Astrocyte (in vitro differentiated cells and primary cell): ENCODE measurements at regions not wholly inside any gene's neighbourhood (a gene's known extent, or its start where the extent isn't known, plus 50 kb on each side); places are given as distances from the start of the nearest gene placed in this dataset.

Experiments used
- CTCF ChIP-seq: IDR thresholded peaks from 2 replicates; pipeline ENCODE4 v1.5.1; 2011; ENCODE audit warnings: low read depth, mild to moderate bottlenecking, inconsistent platforms, low read length, moderate library complexity; ENCODE audit not compliant: insufficient read depth
- EZH2 ChIP-seq: IDR thresholded peaks from 2 replicates; pipeline ENCODE4 v1.6.1; 2012; ENCODE audit warnings: mild to moderate bottlenecking, low read length, inconsistent platforms; ENCODE audit not compliant: insufficient read depth

- TF ChIP-seq CTCF (no peak), EZH2 (no peak)
Observed at GRCh38 chr1:83735526-83735925, 263.4 kb downstream of the TTLL7 start.
